ENCODE measurements at regions not wholly inside any gene's neighbourhood (a gene's known extent, or its start where the extent isn't known, plus 50 kb on each side); places are given as distances from the start of the nearest gene placed in this dataset.

GRCh38 chr2:56801770-56802169, 618.0 kb downstream of the CCDC85A start:
- no peak overlapping the region for H3K4me2 ChIP-seq (ENCODE audit: low read depth, low read length, poor library complexity, severe bottlenecking)
- no peak overlapping the region for H3K4me3 ChIP-seq (ENCODE audit: low read length, poor library complexity, severe bottlenecking)
- H3K4me1 ChIP-seq (ENCODE audit: insufficient read depth, low read length, poor library complexity, severe bottlenecking), result no peaks in the 10 kb centered on the region
- no peaks in the 10 kb centered on the region for H3K9me2 ChIP-seq (replicated peaks; ENCODE audit: low read depth, low read length)
- H2AFZ ChIP-seq (ENCODE audit: low read length), result no peak overlapping the region
- no peaks in the 10 kb centered on the region for H3K36me3 ChIP-seq (ENCODE audit: insufficient read depth, low read length)
- H3K9ac ChIP-seq (ENCODE audit: low read depth, low read length, poor library complexity, severe bottlenecking), result no peak overlapping the region
- H4K20me1 ChIP-seq (ENCODE audit: insufficient read depth, low read length, poor library complexity, severe bottlenecking), result no peaks in the 10 kb centered on the region
- H3K9me3 ChIP-seq (ENCODE audit: insufficient read depth, low read depth, low read length), result no peaks in the 10 kb centered on the region
- H3K27me3 ChIP-seq (ENCODE audit: insufficient read depth, low read length, poor library complexity, severe bottlenecking), result no peaks in the 10 kb centered on the region
- TF ChIP-seq CTCF (conservative IDR thresholded peaks at IDR 0.05; ENCODE audit: low read length) (no peak), EZH2phosphoT487 (IDR thresholded peaks at IDR 0.05; ENCODE audit: borderline replicate concordance) (no peak)
- no peaks in the 10 kb centered on the region for H3F3A ChIP-seq (ENCODE audit: low read depth)
- H3K79me2 ChIP-seq (ENCODE audit: insufficient read depth, low read length), result no peaks in the 10 kb centered on the region

- H3K4me3 ChIP-seq (ENCODE audit: low read length, poor library complexity, severe bottlenecking), result no peak overlapping the region
- no peak overlapping the region for H3K4me2 ChIP-seq (ENCODE audit: low read depth, low read length, poor library complexity, severe bottlenecking)
- no peaks in the 10 kb centered on the region for H4K20me1 ChIP-seq (ENCODE audit: insufficient read depth, low read length, poor library complexity, severe bottlenecking)
- no peaks in the 10 kb centered on the region for H3K79me2 ChIP-seq (ENCODE audit: insufficient read depth, low read length)
- H2AFZ ChIP-seq (ENCODE audit: low read length), result no peak overlapping the region
- H3K4me1 ChIP-seq (ENCODE audit: insufficient read depth, low read length, poor library complexity, severe bottlenecking), result no peaks in the 10 kb centered on the region
- no peaks in the 10 kb centered on the region for H3K27me3 ChIP-seq (ENCODE audit: insufficient read depth, low read length, poor library complexity, severe bottlenecking)
- H3K9ac ChIP-seq (ENCODE audit: low read depth, low read length, poor library complexity, severe bottlenecking), result no peak overlapping the region
- no peaks in the 10 kb centered on the region for H3K36me3 ChIP-seq (ENCODE audit: insufficient read depth, low read length)
- no peaks in the 10 kb centered on the region for H3K9me3 ChIP-seq (ENCODE audit: insufficient read depth, low read depth, low read length)
- no peak for TF ChIP-seq CTCF (conservative IDR thresholded peaks at IDR 0.05; ENCODE audit: low read length)
- no peak for TF ChIP-seq EZH2phosphoT487 (IDR thresholded peaks at IDR 0.05; ENCODE audit: borderline replicate concordance)
- no peaks in the 10 kb centered on the region for H3F3A ChIP-seq (ENCODE audit: low read depth)
- H3K9me2 ChIP-seq (replicated peaks; ENCODE audit: low read depth, low read length), result no peaks in the 10 kb centered on the region
These were observed 619.8 kb downstream of the CCDC85A start for GRCh38 chr2:56803596-56803995.

GRCh38 chr2:56806924-56807323, 623.1 kb downstream of the CCDC85A start:
- H3K4me1 ChIP-seq (ENCODE audit: insufficient read depth, low read length, poor library complexity, severe bottlenecking), result no peaks in the 10 kb centered on the region
- H2AFZ ChIP-seq (ENCODE audit: low read length), result no peak overlapping the region
- no peak overlapping the region for H3K4me3 ChIP-seq (ENCODE audit: low read length, poor library complexity, severe bottlenecking)
- no peaks in the 10 kb centered on the region for H3K27me3 ChIP-seq (ENCODE audit: insufficient read depth, low read length, poor library complexity, severe bottlenecking)
- no peak for TF ChIP-seq CTCF (conservative IDR thresholded peaks at IDR 0.05; ENCODE audit: low read length)
- TF ChIP-seq EZH2phosphoT487 (IDR thresholded peaks at IDR 0.05; ENCODE audit: borderline replicate concordance), result no peak
- H3K9me3 ChIP-seq (ENCODE audit: insufficient read depth, low read depth, low read length), result no peaks in the 10 kb centered on the region
- no peak overlapping the region for H3K9ac ChIP-seq (ENCODE audit: low read depth, low read length, poor library complexity, severe bottlenecking)
- no peaks in the 10 kb centered on the region for H3K79me2 ChIP-seq (ENCODE audit: insufficient read depth, low read length)
- H3K36me3 ChIP-seq (ENCODE audit: insufficient read depth, low read length), result no peaks in the 10 kb centered on the region
- no peaks in the 10 kb centered on the region for H3K9me2 ChIP-seq (replicated peaks; ENCODE audit: low read depth, low read length)
- no peak overlapping the region for H3K4me2 ChIP-seq (ENCODE audit: low read depth, low read length, poor library complexity, severe bottlenecking)
- no peaks in the 10 kb centered on the region for H3F3A ChIP-seq (ENCODE audit: low read depth)
- H4K20me1 ChIP-seq (ENCODE audit: insufficient read depth, low read length, poor library complexity, severe bottlenecking), result no peaks in the 10 kb centered on the region
